NCI-H2196 treated with DMSO at 0.1 percent for 48 hours (cell line): ENCODE measurements at regions not wholly inside any gene's neighbourhood (a gene's known extent, or its start where the extent isn't known, plus 50 kb on each side); places are given as distances from the start of the nearest gene placed in this dataset.
A peak's percentile ranks its signal among the peaks of the same experiment; 100 is the strongest.
"Not testable (repeated sequence)": the region's sequence is repeated elsewhere in the genome, so short reads cannot be mapped to it uniquely, and the experiment has no call there.

ENCODE experiments used
- DNase-seq: peaks from one replicate; lab custom pipeline; 2025; ENCODE audit not compliant: unreplicated experiment; lab: John Stamatoyannopoulos, UW

- DNase-seq, result no peak
These were observed 106.7 kb upstream of the KDM7A start for GRCh38 chr7:140283472-140283871.

- DNase-seq, result no peak
These were observed 105.2 kb upstream of the KDM7A start for GRCh38 chr7:140281960-140282359.

- DNase-seq, result no peak
These were observed 104.5 kb upstream of the KDM7A start for GRCh38 chr7:140281255-140281654.

GRCh38 chr7:140276001-140276400 is 99.2 kb upstream of the KDM7A start:
- no peak for DNase-seq

GRCh38 chr7:140275069-140275965 is 98.5 kb upstream of the KDM7A start:
- no peak for DNase-seq

- DNase-seq, result no peak
These were observed 96.6 kb upstream of the KDM7A start for GRCh38 chr7:140273417-140273816.

GRCh38 chr7:140271643-140271968 is 94.8 kb upstream of the KDM7A start:
- not testable (repeated sequence) for DNase-seq

GRCh38 chr7:140269004-140269638 is 92.3 kb upstream of the KDM7A start:
- no peak for DNase-seq

GRCh38 chr7:140267381-140268226 is 90.8 kb upstream of the KDM7A start:
- no peak for DNase-seq

- no peak for DNase-seq
These were observed 86.5 kb upstream of the KDM7A start for GRCh38 chr7:140263277-140263676.

GRCh38 chr7:140262242-140262903 is 85.6 kb upstream of the KDM7A start:
- no peak for DNase-seq

- no peak for DNase-seq
These were observed 84.7 kb upstream of the KDM7A start for GRCh38 chr7:140261522-140261921.

- no peak for DNase-seq
These were observed 84.3 kb upstream of the KDM7A start for GRCh38 chr7:140261105-140261486.

GRCh38 chr7:140260352-140261104 is 83.7 kb upstream of the KDM7A start:
- peak; percentile 74 for DNase-seq

- DNase-seq, result not testable (repeated sequence)
These were observed 80.5 kb upstream of the KDM7A start for GRCh38 chr7:140257278-140257677.

GRCh38 chr7:140254976-140255375 is 78.2 kb upstream of the KDM7A start:
- not testable (repeated sequence) for DNase-seq

GRCh38 chr7:140249036-140249806 is 72.4 kb upstream of the KDM7A start:
- DNase-seq, result no peak

- DNase-seq, result no peak
These were observed 70.8 kb upstream of the KDM7A start for GRCh38 chr7:140247559-140247958.

GRCh38 chr7:140245611-140246105 is 68.9 kb upstream of the KDM7A start:
- DNase-seq, result no peak
